SHP77 treated with DMSO at 0.1 percent for 48 hours (cell line): ENCODE measurements at regions not wholly inside any gene's neighbourhood (a gene's known extent, or its start where the extent isn't known, plus 50 kb on each side); places are given as distances from the start of the nearest gene placed in this dataset.
"Not testable (repeated sequence)": the region's sequence is repeated elsewhere in the genome, so short reads cannot be mapped to it uniquely, and the experiment has no call there.

Source experiments
- DNase-seq: peaks from one replicate; lab custom pipeline; 2025; lab: John Stamatoyannopoulos, UW

GRCh38 chr2:12623051-12623450 is 93.7 kb upstream of the TRIB2 start:
- DNase-seq = no peak

- no peak for DNase-seq
Measured at GRCh38 chr2:12624384-12624783, 92.4 kb upstream of the TRIB2 start.

DNA sequence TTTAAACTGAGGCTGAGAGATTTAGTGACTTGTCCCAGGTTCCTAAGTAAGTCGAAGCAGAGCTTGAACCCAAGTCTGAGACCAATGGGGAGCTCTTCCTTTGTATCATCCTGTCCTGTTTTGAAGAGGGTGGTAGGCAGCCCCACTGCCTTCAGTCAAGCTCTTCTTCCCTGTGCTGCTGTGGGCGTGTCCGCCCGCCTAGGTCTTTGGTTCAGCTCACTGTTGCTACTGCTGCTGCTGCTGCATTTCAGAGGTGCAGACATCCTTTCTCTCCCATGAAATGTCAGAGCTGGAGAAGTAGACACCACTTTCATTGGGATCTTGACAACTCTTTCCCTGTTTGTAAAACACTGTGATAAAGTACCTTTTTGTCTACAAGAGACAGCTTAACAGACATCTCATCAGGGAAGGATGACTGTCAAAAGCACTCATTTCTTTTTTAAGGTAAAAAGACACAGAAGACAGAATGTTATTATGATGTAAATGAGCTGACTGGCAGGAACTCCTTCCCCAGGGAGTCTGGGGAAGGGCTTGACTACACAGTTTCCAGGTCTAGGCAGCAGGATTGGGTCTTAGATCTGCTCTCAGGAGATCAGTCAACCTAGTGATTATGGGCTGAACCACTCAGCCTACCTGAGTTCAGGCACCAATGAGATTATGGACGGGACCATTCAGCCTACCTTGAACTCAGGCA is 91.7 kb upstream of the TRIB2 start:
- DNase-seq = no peak

DNA sequence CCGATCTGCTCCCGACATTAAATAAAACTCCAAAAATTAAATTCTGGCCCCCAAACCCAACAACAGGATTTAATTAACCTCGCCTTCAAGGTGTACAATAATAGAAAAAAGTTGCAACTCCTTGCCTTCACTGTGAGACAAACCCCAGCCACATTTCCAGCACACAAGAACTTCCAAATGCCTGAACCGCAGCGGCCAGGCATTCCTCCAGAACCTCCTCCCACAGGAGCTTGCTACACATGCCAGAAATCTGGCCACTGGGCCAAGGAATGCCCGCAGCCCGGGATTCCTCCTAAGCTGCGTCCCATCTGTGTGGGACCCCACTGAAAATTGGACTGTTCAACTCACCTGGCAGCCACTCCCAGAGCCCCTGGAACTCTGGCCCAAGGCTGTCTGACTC is 88.2 kb upstream of the TRIB2 start:
- not testable (repeated sequence) for DNase-seq

DNA sequence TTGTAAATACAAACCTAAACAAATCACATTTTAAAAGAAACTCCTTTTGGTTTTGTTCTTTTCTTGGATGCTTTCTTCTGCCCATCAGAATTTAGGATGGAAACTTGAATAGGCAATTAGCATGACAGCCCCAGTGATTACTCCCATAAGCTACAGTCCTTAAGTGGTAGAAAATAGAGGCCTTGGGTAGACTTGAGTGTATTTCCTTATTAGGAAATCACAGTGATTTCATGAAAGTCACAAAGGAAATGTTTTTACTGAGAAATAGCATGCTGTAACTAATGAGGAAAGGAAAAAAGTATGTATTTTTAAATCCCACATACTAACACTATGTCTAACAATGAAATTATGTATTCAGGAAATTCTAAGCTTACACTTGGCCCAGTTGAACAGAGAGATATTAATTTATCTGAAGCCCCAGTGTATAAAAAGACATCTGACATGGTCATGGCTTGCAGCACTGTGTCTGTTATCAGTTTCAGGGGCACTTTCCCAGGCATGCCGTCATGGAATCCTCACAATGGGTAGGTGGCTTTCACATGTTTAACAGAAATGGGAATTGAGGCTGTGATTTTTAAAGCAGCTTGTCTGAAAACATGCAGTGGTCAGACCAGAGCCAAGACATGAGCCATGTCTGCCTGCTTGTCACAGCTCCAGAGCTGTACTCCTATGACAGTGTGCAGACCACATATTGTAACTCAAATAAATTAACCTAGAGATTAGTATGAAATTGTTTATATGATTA is 79.7 kb upstream of the TRIB2 start:
- no peak for DNase-seq

GRCh38 chr2:12637754-12638153 is 79.0 kb upstream of the TRIB2 start:
- no peak for DNase-seq

GRCh38 chr2:12641441-12641840 is 75.3 kb upstream of the TRIB2 start:
- DNase-seq = peak; percentile 26

DNA sequence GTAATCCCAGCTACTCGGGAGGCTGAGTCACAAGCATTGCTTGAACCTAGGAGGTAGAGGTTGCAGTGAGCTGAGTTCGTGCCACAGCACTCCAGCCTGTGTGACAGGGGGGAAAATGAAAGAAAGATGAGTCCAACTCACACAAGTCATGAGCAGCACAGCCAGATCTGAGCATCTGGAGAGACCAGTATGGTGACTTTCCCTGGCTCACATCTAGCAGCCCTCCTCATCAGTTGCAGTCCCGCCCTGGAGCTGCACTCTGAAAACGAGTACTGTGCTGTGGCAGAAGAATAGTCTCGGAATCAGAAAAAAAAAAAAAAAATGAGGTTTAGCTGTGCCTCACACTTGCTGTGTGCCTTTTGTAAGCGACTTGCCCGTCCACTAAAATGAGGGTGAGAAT is 74.4 kb upstream of the TRIB2 start:
- no peak for DNase-seq

DNA sequence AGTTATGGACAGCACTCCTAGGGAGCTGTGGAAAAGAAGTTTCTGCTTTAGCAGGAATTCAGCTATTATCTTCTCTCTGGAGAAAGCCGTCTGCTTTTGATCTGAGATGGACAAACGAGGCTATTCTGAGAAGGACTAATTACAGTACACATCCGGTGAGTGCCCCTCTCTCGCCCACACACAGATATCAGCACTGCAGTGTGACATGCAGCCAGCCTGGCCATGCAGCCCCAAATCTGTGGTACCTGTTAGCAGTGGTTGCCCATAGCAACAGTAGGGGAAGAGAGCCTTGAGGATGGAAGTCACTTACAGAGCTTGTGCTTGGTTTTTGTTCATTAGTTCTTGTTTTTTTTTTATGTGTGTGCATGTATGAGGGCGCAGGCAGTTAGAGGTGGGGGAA is 73.9 kb upstream of the TRIB2 start:
- DNase-seq = no peak

- peak; percentile 24 for DNase-seq
Measured at GRCh38 chr2:12649602-12650400, 66.9 kb upstream of the TRIB2 start.

DNA sequence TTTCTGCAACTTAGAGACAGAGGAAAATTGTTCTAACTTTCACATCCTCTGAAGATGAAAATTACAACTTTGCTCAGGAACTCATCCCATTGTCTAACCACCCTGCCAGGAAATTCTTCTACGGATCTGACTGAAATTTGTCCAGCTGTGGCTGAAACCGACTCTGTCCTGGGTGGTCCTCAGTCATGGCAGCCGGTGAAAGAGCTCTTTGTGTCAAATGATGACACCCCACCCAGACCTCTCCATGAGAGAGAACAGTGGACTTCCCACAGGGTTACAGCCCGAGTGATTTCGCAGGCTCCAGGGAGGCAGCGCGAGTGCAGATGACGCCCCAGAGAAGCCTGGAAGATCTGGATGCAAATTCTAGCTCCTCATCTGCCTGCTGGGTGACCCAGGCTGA is 65.1 kb upstream of the TRIB2 start:
- DNase-seq = no peak

GRCh38 chr2:12652723-12653122 is 64.0 kb upstream of the TRIB2 start:
- DNase-seq = no peak

DNA sequence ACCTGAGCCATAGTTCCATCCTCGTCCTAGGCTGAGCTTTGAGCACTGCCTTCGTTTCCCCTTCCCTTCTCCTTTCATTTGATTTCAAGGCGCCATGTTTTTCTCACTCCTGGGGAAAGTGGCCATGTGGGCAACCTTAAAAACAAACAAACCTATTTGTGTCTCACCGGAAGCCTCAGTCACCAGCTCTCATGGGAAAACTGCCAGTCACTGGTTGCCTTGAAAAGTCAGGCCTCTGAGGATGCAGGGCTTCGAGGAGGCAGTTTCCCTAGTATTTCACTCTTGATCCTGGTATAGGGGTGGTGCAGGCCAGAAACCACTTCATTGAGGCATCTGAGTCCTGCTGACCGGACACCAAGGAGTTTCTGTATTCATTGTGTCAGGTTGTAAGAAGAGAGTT is 59.2 kb upstream of the TRIB2 start:
- no peak for DNase-seq

DNA sequence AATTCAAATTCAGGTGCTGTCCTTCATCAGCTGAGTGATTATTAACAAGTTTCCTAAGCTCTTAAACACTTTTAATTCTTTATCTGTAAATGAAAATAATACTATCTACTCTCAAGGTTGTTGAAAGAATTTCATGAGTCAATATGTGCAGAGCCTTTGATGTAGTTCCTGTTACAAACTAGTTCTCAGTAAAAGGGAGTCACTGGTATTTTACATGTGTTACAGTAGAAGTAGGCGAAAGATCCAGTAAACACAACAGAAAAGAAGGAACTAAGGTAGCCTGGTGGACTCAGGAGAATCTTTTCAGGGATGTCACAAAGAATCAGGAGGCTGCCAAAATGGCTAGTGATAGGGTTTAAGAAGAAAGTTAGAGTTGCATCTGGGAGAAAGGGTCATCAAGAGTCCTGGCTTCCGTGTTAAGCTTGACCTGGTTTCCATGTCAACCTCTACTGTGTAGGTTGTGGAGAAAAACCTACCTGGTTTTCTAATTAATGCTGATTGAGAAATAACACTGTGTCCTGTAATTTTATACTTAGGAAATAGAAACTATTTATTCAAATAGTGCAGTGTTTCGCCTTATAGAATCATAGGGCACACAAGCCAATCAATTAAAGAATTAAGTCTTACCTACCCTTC is 58.3 kb upstream of the TRIB2 start:
- DNase-seq = no peak

DNA sequence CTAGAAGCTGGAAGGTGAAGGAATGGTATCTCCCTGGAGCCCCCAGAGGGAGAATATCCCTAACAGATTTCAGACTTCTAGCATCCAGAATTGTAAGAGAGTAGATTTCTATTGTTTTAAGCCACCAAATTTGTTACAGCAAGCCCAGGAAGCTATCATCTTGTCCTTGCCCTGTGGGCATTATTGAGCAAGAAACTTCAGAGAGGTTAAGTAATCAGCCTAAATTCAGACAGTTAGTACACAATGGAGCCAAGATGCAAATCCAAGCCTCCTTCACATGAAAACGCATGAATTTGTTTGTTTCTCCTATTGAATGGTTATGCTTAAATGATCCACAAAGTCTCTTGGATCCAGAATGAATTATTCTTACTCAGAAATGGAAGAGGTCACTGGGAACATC is 55.2 kb upstream of the TRIB2 start:
- DNase-seq = no peak

DNA sequence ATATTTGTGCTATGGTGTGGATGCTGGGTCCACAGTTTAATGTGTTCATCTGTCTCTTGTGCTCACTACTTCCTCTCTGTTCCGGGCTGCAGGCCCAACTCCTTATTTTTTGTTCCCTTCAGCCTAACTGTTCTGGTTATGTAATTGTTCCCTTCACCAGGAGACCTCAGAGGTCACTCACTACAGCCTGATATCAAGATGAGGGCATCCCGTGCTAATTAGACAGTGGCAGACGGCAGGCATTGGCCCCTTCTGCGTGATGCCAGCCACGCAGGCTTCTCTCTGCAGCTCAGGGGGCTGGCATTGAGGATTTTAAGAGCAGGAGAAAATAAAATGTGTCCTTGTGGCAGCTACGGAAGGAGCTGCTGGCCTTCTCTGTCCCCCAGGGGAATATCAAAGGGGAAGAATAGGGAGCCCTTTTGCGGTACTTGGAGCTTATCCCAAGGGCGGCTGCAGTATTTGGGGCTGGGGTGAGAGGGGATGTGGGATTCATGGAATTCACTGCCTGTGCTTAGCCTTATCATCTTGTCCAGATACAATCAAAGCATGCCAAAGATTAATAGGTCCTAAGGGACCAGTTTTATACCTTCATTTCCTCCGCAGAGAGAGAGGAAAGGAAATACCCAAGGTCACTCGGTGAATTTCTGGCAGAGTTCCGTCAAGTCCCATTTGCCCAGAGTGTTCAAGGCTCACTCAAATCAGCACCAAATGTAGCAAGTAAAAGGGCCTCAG is 53.3 kb upstream of the TRIB2 start:
- no peak for DNase-seq

GRCh38 chr2:12665334-12665733 is 51.4 kb upstream of the TRIB2 start:
- no peak for DNase-seq

DNA sequence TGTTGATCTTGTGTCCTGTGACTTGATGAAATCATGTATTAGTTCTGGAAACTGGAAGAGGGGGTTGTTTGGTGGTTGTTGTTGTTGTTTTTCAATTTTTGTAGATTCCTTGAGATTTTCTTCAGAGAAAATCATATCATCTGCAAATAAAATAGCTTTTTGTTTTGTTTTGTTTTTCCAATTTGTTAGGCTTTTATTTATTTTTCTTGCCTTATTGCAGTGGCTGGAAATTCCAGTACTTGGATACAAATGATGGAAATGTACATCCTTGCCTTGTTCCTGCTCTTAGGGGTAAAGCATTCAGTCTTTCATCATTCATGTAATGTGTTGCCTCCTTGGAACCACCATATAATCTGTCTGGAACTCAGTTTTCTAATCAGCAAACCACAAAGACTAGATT is 50.3 kb upstream of the TRIB2 start:
- DNase-seq = no peak
